Cardiac muscle cell (in vitro differentiated cells and primary cell): ENCODE measurements at regions not wholly inside any gene's neighbourhood (a gene's known extent, or its start where the extent isn't known, plus 50 kb on each side); places are given as distances from the start of the nearest gene placed in this dataset.

Source experiments
- DNase-seq, 2 donors: peaks; one replicate each; pipeline versions ENCODE4 v3.0.0 to v3.0.0-alpha.2; 2010 to 2017; ENCODE audit warnings: low read depth in 1 of 2, low spot score in 1 of 2
- H3K27ac ChIP-seq: fragments of 200-600 bp; sonication (generic); 2 replicates; pipeline ENCODE4 v1.5.1; 2016
- H3K27me3 ChIP-seq: fragments of 200-600 bp; sonication (generic); 2 replicates; pipeline ENCODE4 v1.6.0; 2016; ENCODE audit warnings: control low read depth
- H3K36me3 ChIP-seq: fragments of 200-600 bp; sonication (generic); 2 replicates; pipeline ENCODE4 v1.5.1; 2016; ENCODE audit warnings: control low read depth
- H3K4me1 ChIP-seq: fragments of 200-600 bp; sonication (generic); 2 replicates; pipeline ENCODE4 v1.8.1; 2017; ENCODE audit warnings: low read depth, mild to moderate bottlenecking, mixed run types
- H3K4me3 ChIP-seq: fragments of 200-600 bp; sonication (generic); 2 replicates; pipeline ENCODE4 v1.5.1; 2016; ENCODE audit warnings: mild to moderate bottlenecking
- H3K9me3 ChIP-seq: fragments of 200-600 bp; sonication (generic); 2 replicates; pipeline ENCODE4 v1.5.1; 2017; ENCODE audit warnings: low read depth, mild to moderate bottlenecking, control low read depth
- TF ChIP-seq, protein P1 (sequence below): IDR thresholded peaks from 2 replicates; pipeline ENCODE4 v1.5.1; 2012; ENCODE audit warnings: low read depth, mild to moderate bottlenecking, low read length

DNA sequence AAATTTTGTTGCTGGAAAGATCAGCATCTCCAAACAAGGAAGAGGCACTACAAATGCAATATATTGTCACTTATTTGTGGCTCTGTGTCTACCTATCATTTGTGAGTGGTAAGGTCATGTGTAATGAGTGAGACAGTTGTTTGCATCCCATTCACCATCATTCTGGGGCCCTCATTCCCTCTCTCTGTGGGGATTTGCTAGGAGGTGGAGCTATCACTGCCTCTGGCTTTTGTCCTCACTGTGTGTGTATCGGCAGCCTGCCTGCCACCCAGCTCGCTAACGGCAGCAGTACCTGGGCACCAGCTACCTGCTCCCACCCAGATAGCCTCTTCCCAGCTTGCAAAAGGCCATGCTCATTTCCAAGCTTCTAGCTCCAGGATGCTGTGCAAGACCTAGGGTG is 379.2 kb upstream of the ZFHX3 start:
- TF ChIP-seq, protein P1, sequence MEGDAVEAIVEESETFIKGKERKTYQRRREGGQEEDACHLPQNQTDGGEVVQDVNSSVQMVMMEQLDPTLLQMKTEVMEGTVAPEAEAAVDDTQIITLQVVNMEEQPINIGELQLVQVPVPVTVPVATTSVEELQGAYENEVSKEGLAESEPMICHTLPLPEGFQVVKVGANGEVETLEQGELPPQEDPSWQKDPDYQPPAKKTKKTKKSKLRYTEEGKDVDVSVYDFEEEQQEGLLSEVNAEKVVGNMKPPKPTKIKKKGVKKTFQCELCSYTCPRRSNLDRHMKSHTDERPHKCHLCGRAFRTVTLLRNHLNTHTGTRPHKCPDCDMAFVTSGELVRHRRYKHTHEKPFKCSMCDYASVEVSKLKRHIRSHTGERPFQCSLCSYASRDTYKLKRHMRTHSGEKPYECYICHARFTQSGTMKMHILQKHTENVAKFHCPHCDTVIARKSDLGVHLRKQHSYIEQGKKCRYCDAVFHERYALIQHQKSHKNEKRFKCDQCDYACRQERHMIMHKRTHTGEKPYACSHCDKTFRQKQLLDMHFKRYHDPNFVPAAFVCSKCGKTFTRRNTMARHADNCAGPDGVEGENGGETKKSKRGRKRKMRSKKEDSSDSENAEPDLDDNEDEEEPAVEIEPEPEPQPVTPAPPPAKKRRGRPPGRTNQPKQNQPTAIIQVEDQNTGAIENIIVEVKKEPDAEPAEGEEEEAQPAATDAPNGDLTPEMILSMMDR, result no peak
- Histone ChIP-seq H3K27me3 (no peaks in the 10 kb centered on the region), H3K9me3 (no peaks in the 10 kb centered on the region), H3K4me1 (no peaks in the 10 kb centered on the region), H3K36me3 (no peaks in the 10 kb centered on the region), H3K27ac (no peak overlapping the region), H3K4me3 (no peak overlapping the region)
- DNase-seq, result no peak

DNA sequence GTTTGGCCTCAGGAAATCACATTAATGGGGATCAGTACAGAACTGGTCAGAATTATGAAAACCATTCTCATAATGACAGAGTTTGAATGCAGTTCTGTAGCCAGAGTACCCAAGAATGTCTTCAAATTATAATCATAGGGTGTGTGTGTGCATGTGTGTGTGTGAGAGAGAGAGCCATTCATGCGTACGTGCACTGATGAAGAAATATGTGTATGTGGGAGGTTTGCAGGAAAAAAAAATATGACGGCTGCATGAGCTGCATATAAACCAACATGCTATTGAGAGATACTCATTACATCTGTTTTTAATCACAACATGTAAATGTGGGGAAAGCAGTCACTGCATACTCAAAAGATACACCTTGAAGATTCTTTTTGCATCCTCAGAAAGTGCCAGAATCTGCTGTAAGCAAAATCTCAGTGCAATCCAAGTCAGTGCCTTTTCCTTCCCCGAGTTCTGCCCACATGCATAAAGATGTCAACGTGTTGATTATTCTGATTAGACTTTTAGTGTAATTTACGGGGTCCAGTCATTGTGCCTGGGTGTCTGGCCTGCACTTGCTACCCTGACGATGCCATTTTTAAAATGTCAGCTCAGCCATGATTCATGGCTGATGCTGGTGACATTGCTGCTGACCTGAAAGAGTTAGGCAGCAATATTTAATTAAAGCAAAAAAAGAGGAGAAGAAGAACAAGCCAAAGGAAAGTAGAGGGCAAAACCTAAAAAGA is 378.7 kb upstream of the ZFHX3 start:
- Histone ChIP-seq H3K27me3 (no peaks in the 10 kb centered on the region), H3K9me3 (no peaks in the 10 kb centered on the region), H3K4me1 (no peaks in the 10 kb centered on the region), H3K36me3 (no peaks in the 10 kb centered on the region), H3K4me3 (no peak overlapping the region), H3K27ac (no peak overlapping the region)
- TF ChIP-seq, protein P1, result no peak
- no peak for DNase-seq

DNA sequence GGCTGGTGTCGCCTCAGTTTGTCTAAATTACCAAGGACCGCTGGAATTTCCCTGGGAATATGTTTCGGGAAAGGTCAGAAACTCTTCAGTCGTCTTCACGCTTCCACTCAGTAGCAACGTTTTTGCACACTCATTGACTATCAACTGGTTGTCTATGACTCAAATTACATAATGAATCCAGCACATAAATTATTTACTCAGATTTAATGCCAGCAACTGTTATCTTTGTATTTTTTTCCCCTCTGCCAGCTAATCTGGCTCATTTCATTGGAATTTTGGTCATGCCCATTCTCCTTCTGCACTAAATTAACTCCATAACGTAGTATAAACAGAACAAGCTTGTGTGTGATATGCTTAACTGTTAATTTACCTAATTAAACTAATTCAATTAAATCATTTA is 372.7 kb upstream of the ZFHX3 start:
- DNase-seq, result no peak
- Histone ChIP-seq H3K27me3 (no peaks in the 10 kb centered on the region), H3K27ac (no peak overlapping the region), H3K36me3 (no peaks in the 10 kb centered on the region), H3K9me3 (no peaks in the 10 kb centered on the region), H3K4me1 (no peaks in the 10 kb centered on the region), H3K4me3 (no peak overlapping the region)
- TF ChIP-seq, protein P1, result no peak

DNA sequence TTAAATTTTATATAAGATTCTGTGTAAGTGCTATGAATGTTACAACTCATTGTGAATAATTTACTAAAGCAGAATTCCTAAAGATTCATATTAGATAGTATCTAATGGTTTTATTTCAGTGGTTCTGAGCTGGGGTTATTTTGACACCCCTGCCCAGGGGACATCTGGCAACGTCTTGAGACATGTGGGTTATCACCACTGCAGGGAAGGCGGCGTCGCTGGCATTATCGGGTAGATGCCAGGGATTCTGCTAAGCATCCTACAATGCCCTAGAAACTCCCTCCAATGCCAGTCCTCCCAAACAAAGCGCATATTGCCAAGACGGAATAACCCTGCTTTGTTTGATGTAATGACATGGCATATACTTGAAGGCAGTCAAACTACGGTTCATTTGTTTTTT is 372.3 kb upstream of the ZFHX3 start:
- TF ChIP-seq, protein P1, result no peak
- H3K4me3 ChIP-seq, result no peak overlapping the region

DNA sequence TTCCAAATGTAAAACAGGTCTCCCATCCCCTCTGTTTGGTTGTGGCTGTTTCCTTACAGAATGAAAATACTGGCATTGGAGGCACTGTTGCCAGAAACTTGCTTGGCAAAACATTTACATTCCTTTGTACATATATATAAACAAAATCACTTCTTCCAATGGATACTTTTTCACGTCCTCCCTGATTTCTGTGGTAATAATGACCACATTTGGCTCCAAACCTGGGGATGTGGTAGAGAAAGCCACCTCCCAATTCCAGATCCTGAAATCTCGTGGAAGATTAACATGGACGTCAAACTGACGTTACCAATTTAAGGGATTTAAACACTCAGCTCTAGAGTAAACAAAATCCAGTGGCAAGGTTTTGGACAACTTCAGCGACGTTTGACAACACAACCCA is 370.8 kb upstream of the ZFHX3 start:
- H3K4me1 ChIP-seq, result no peaks in the 10 kb centered on the region
- no peaks in the 10 kb centered on the region for H3K9me3 ChIP-seq
- H3K4me3 ChIP-seq, result no peak overlapping the region
- no peaks in the 10 kb centered on the region for H3K36me3 ChIP-seq
- H3K27ac ChIP-seq, result no peak overlapping the region
- H3K27me3 ChIP-seq, result no peaks in the 10 kb centered on the region
- TF ChIP-seq, protein P1, result no peak
- DNase-seq, result peak in 1 of 2 donors; percentile 2

More for the DNA sequence above, 372.3 kb upstream of the ZFHX3 start:
- H3K9me3 ChIP-seq, result no peaks in the 10 kb centered on the region
- no peaks in the 10 kb centered on the region for H3K4me1 ChIP-seq
- H3K27me3 ChIP-seq, result no peaks in the 10 kb centered on the region
- DNase-seq, result no peak
- H3K36me3 ChIP-seq, result no peaks in the 10 kb centered on the region
- H3K27ac ChIP-seq, result no peak overlapping the region
